GM13976 (cell line): ENCODE measurements at regions not wholly inside any gene's neighbourhood (a gene's known extent, or its start where the extent isn't known, plus 50 kb on each side); places are given as distances from the start of the nearest gene placed in this dataset.
"Not testable (repeated sequence)": the region's sequence is repeated elsewhere in the genome, so short reads cannot be mapped to it uniquely, and the experiment has no call there.

Source experiments
- DNase-seq: peaks from one replicate; pipeline ENCODE4 v3.0.0; 2012; ENCODE audit warnings: low spot score
- CTCF ChIP-seq: IDR thresholded peaks from 2 replicates; pipeline ENCODE4 v1.5.1; 2012; ENCODE audit warnings: borderline replicate concordance, mild to moderate bottlenecking; ENCODE audit not compliant: insufficient read depth; ENCODE audit errors: extremely low read depth, missing control alignments, control extremely low read depth
- in situ Hi-C: fragments of 300-500 bp; cut with MboI; formaldehyde crosslinking; loops from one replicate; pipeline ENCODE4 v1.12.0; 2022; ENCODE audit warnings: low sequenced_read_pairs, mixed read lengths, inconsistent platforms; ENCODE audit not compliant: unreplicated experiment

GRCh38 chr7:130789436-130789835 lies 55.4 kb upstream of the KLF14 start:
- in situ Hi-C loops: no loop called here
- DNase-seq: no peak
- no peak for TF ChIP-seq CTCF

- no peak for DNase-seq
- in situ Hi-C loops: no loop called here
- no peak for TF ChIP-seq CTCF
These were observed 57.7 kb upstream of the KLF14 start for GRCh38 chr7:130791746-130792145.

- TF ChIP-seq CTCF: no peak
- in situ Hi-C loops: no loop called here
- DNase-seq: no peak
These were observed 60.0 kb upstream of the KLF14 start for GRCh38 chr7:130793855-130794618.

- in situ Hi-C loops: no loop called here
- TF ChIP-seq CTCF: no peak
- DNase-seq: no peak
These were observed 60.6 kb upstream of the KLF14 start for GRCh38 chr7:130794619-130794922.

- in situ Hi-C loops: not testable (repeated sequence)
These were observed 62.4 kb upstream of the KLF14 start for GRCh38 chr7:130796425-130796824.

GRCh38 chr7:130803127-130803526 lies 69.1 kb upstream of the KLF14 start:
- DNase-seq: no peak
- TF ChIP-seq CTCF: no peak
- in situ Hi-C loops: no loop called here

More at GRCh38 chr7:130796425-130796824, 62.4 kb upstream of the KLF14 start:
- not testable (repeated sequence) for DNase-seq

- in situ Hi-C loops: no loop called here
- no peak for DNase-seq
These were observed 70.2 kb upstream of the KLF14 start for GRCh38 chr7:130804220-130804619.

GRCh38 chr7:130812819-130813218 lies 78.8 kb upstream of the KLF14 start:
- DNase-seq, in situ Hi-C loops: not testable (repeated sequence)

More at GRCh38 chr7:130804220-130804619, 70.2 kb upstream of the KLF14 start:
- no peak for TF ChIP-seq CTCF
